Left ventricle myocardium inferior (tissue), 1 donor: ENCODE measurements at regions not wholly inside any gene's neighbourhood (a gene's known extent, or its start where the extent isn't known, plus 50 kb on each side); places are given as distances from the start of the nearest gene placed in this dataset.

Experiments
- DNase-seq: peaks from one replicate; pipeline ENCODE4 v3.0.0-alpha.2; 2020
- H3K27ac ChIP-seq: fragments of 200-600 bp; replicated peaks from 2 replicates; pipeline ENCODE4 v1.8.0; 2021
- H3K27me3 ChIP-seq: fragments of 200-600 bp; 2 replicates; pipeline ENCODE4 v1.8.0; 2021; ENCODE audit warnings: low read depth
- H3K36me3 ChIP-seq: fragments of 200-600 bp; 2 replicates; pipeline ENCODE4 v1.8.0; 2021
- H3K4me1 ChIP-seq: fragments of 200-600 bp; 2 replicates; pipeline ENCODE4 v1.8.0; 2021
- H3K4me3 ChIP-seq: fragments of 200-600 bp; 2 replicates; pipeline ENCODE4 v1.8.0; 2021; ENCODE audit warnings: mild to moderate bottlenecking, moderate library complexity
- H3K9me3 ChIP-seq: fragments of 200-600 bp; replicated peaks from 2 replicates; pipeline ENCODE4 v1.8.0; 2021
- CTCF ChIP-seq: fragments of 200-600 bp; IDR thresholded peaks from 2 replicates; pipeline ENCODE4 v1.8.0; 2021; ENCODE audit warnings: antibody characterized with exemption, mild to moderate bottlenecking, borderline replicate concordance
- intact Hi-C: fragments of 100-400 bp; cut with micrococcal nuclease; formaldehyde crosslinking; loops from one replicate; pipeline ENCODE4 v1.11.0; 2022
- donor health status: DM: no; HTN: yes; CAD: no; lungs with severe emphysema.

- no peaks in the 10 kb centered on the region for H3K9me3 ChIP-seq
- H3K4me1 ChIP-seq: no peaks in the 10 kb centered on the region
- no peak overlapping the region for H3K27ac ChIP-seq
- no peaks in the 10 kb centered on the region for H3K36me3 ChIP-seq
- intact Hi-C loops: no loop called here
- DNase-seq: no peak
- no peak overlapping the region for H3K4me3 ChIP-seq
- TF ChIP-seq CTCF: no peak
- H3K27me3 ChIP-seq: peaks cover 11% of the 10 kb centered on the region
These were observed 322.2 kb downstream of the ETAA1 start for GRCh38 chr2:67719351-67719750.

- Histone ChIP-seq H3K27me3 (peaks cover 11% of the 10 kb centered on the region), H3K4me1 (no peaks in the 10 kb centered on the region), H3K36me3 (no peaks in the 10 kb centered on the region), H3K4me3 (no peak overlapping the region), H3K27ac (no peak overlapping the region), H3K9me3 (no peaks in the 10 kb centered on the region)
- intact Hi-C loops: no loop called here
- no peak for DNase-seq
- TF ChIP-seq CTCF: no peak
These were observed 324.4 kb downstream of the ETAA1 start for GRCh38 chr2:67721516-67721915.

GRCh38 chr2:67724261-67724660, 327.1 kb downstream of the ETAA1 start:
- no peak for DNase-seq
- Histone ChIP-seq H3K36me3 (no peaks in the 10 kb centered on the region), H3K4me1 (no peaks in the 10 kb centered on the region), H3K27ac (no peak overlapping the region), H3K9me3 (no peaks in the 10 kb centered on the region), H3K4me3 (no peak overlapping the region), H3K27me3 (peaks cover 16% of the 10 kb centered on the region)
- no peak for TF ChIP-seq CTCF
- intact Hi-C loops: no loop called here

GRCh38 chr2:67725731-67726130, 328.6 kb downstream of the ETAA1 start:
- DNase-seq: no peak
- Histone ChIP-seq H3K36me3 (no peaks in the 10 kb centered on the region), H3K27me3 (peaks cover 16% of the 10 kb centered on the region), H3K4me3 (no peak overlapping the region), H3K4me1 (no peaks in the 10 kb centered on the region), H3K9me3 (no peaks in the 10 kb centered on the region), H3K27ac (no peak overlapping the region)
- intact Hi-C loops: no loop called here
- TF ChIP-seq CTCF: no peak

- H3K27me3 ChIP-seq: peaks cover 15% of the 10 kb centered on the region
- H3K27ac ChIP-seq: no peak overlapping the region
- H3K4me3 ChIP-seq: no peak overlapping the region
- H3K4me1 ChIP-seq: no peaks in the 10 kb centered on the region
- no peaks in the 10 kb centered on the region for H3K36me3 ChIP-seq
- no peak for DNase-seq
- TF ChIP-seq CTCF: no peak
- H3K9me3 ChIP-seq: no peaks in the 10 kb centered on the region
- intact Hi-C loops: no loop called here
These were observed 329.3 kb downstream of the ETAA1 start for GRCh38 chr2:67726416-67726815.

- H3K4me3 ChIP-seq: no peak overlapping the region
- H3K36me3 ChIP-seq: no peaks in the 10 kb centered on the region
- DNase-seq: no peak
- H3K4me1 ChIP-seq: no peaks in the 10 kb centered on the region
- H3K27me3 ChIP-seq: peaks cover 8% of the 10 kb centered on the region
- no peak overlapping the region for H3K27ac ChIP-seq
- no peaks in the 10 kb centered on the region for H3K9me3 ChIP-seq
- intact Hi-C loops: no loop called here
- no peak for TF ChIP-seq CTCF
These were observed 330.0 kb downstream of the ETAA1 start for GRCh38 chr2:67727131-67727530.
